SK-N-SH treated with all-trans-retinoic acid at 6 μM for 48 hours (cell line): ENCODE measurements at regions not wholly inside any gene's neighbourhood (a gene's known extent, or its start where the extent isn't known, plus 50 kb on each side); places are given as distances from the start of the nearest gene placed in this dataset.

Experiments used
- ATAC-seq: fragments of 200-7000 bp; cut with Tn5 transposase; 3 replicates; pipeline ENCODE4 v1.9.1; 2020; ENCODE audit warnings: mild to moderate bottlenecking, moderate library complexity
- ARNTL ChIP-seq: fragments of 450-650 bp; formaldehyde crosslinking; IDR thresholded peaks from 2 replicates; pipeline ENCODE4 v1.5.0; 2020; ENCODE audit warnings: low read depth, mild to moderate bottlenecking, moderate library complexity, borderline replicate concordance
- BACH2 ChIP-seq: fragments of 250-450 bp; sonication (Bioruptor Pico); IDR thresholded peaks from 2 replicates; pipeline ENCODE4 v1.9.0; 2021; ENCODE audit warnings: mild to moderate bottlenecking, borderline replicate concordance
- CSDC2 ChIP-seq: fragments of 250-450 bp; sonication (Bioruptor Pico); IDR thresholded peaks from 2 replicates; pipeline ENCODE4 v1.5.0; 2020; ENCODE audit warnings: mild to moderate bottlenecking, moderate library complexity
- ESRRG ChIP-seq: fragments of 250-450 bp; sonication (Bioruptor Pico); IDR thresholded peaks from 2 replicates; pipeline ENCODE4 v1.6.1; 2021; ENCODE audit warnings: mild to moderate bottlenecking
- GLIS3 ChIP-seq: fragments of 250-450 bp; sonication (Bioruptor Pico); IDR thresholded peaks from 2 replicates; pipeline ENCODE4 v1.5.0; 2020; ENCODE audit warnings: mild to moderate bottlenecking, moderate library complexity
- PPARA ChIP-seq: fragments of 250-450 bp; sonication (Bioruptor Pico); IDR thresholded peaks from 2 replicates; pipeline ENCODE4 v1.5.0; 2020; ENCODE audit warnings: mild to moderate bottlenecking, borderline replicate concordance
- RARB ChIP-seq: fragments of 250-450 bp; sonication (Bioruptor Pico); IDR thresholded peaks from 2 replicates; pipeline ENCODE4 v1.8.0; 2021; ENCODE audit warnings: mild to moderate bottlenecking, moderate library complexity
- SNAI2 ChIP-seq: fragments of 250-450 bp; sonication (Bioruptor Pico); IDR thresholded peaks from 2 replicates; pipeline ENCODE4 v1.5.0; 2020; ENCODE audit warnings: mild to moderate bottlenecking, moderate library complexity
- TCF4 ChIP-seq: fragments of 250-450 bp; sonication (Bioruptor Pico); IDR thresholded peaks from 2 replicates; pipeline ENCODE4 v1.8.0; 2021; ENCODE audit warnings: mild to moderate bottlenecking, moderate library complexity, borderline replicate concordance
- TOX ChIP-seq: fragments of 250-450 bp; sonication (Bioruptor Pico); IDR thresholded peaks from 2 replicates; pipeline ENCODE4 v1.8.0; 2021; ENCODE audit warnings: mild to moderate bottlenecking, moderate library complexity, borderline replicate concordance
- ZC3H10 ChIP-seq: fragments of 250-450 bp; sonication (Bioruptor Pico); IDR thresholded peaks from 2 replicates; pipeline ENCODE4 v1.5.1; 2021; ENCODE audit warnings: mild to moderate bottlenecking, moderate library complexity
- ZFP30 ChIP-seq: fragments of 450-650 bp; formaldehyde crosslinking; IDR thresholded peaks from 2 replicates; pipeline ENCODE4 v1.5.0; 2022; ENCODE audit warnings: mild to moderate bottlenecking, moderate library complexity
- ZNF565 ChIP-seq: fragments of 450-650 bp; formaldehyde crosslinking; conservative IDR thresholded peaks from 2 replicates; pipeline ENCODE4 v1.5.0; 2020; ENCODE audit warnings: low read depth, mild to moderate bottlenecking, moderate library complexity
- ZNF70 ChIP-seq: fragments of 450-650 bp; formaldehyde crosslinking; IDR thresholded peaks from 2 replicates; pipeline ENCODE4 v1.5.0; 2020; ENCODE audit warnings: mild to moderate bottlenecking, moderate library complexity
- TF ChIP-seq, protein P1 (sequence below): fragments of 250-450 bp; sonication (Bioruptor Pico); IDR thresholded peaks from 2 replicates; pipeline ENCODE4 v1.5.1; 2021; ENCODE audit warnings: mild to moderate bottlenecking, moderate library complexity
- TF ChIP-seq, protein P2 (sequence below): fragments of 250-450 bp; sonication (Bioruptor Pico); IDR thresholded peaks from 2 replicates; pipeline ENCODE4 v1.5.0; 2020; ENCODE audit warnings: mild to moderate bottlenecking, moderate library complexity
- TF ChIP-seq, protein P3 (sequence below): fragments of 250-450 bp; sonication (Bioruptor Pico); IDR thresholded peaks from 2 replicates; pipeline ENCODE4 v1.8.0; 2020; ENCODE audit warnings: mild to moderate bottlenecking, moderate library complexity, borderline replicate concordance
- TF ChIP-seq, protein P4 (sequence below): fragments of 250-450 bp; sonication (Bioruptor Pico); IDR thresholded peaks from 2 replicates; pipeline ENCODE4 v1.5.1; 2020; ENCODE audit warnings: low read depth, mild to moderate bottlenecking, moderate library complexity

DNA sequence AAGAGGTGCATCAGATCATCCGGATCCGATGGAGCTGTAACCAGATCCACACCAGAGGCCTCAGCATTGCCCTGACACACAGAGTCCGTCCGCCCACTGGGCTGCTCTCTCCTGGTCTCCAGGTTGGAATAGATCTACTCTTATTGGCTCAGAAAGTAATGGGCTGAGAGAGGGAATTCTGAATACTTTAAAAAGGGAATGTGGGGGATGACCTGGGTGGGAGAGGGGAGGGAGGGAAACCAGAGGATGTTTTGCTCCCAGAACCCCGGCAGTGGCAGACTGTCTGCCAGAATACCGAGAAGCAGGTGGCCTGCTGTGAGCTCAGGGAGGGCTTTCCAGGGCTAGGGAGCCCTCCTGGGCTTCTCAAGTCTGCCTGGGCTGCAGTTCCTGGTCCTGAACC lies 126.5 kb downstream of the ENGASE start (continued):
- TF ChIP-seq, protein P1, sequence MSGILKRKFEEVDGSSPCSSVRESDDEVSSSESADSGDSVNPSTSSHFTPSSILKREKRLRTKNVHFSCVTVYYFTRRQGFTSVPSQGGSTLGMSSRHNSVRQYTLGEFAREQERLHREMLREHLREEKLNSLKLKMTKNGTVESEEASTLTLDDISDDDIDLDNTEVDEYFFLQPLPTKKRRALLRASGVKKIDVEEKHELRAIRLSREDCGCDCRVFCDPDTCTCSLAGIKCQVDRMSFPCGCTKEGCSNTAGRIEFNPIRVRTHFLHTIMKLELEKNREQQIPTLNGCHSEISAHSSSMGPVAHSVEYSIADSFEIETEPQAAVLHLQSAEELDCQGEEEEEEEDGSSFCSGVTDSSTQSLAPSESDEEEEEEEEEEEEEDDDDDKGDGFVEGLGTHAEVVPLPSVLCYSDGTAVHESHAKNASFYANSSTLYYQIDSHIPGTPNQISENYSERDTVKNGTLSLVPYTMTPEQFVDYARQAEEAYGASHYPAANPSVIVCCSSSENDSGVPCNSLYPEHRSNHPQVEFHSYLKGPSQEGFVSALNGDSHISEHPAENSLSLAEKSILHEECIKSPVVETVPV = no peak
- TF ChIP-seq BACH2 (CRISPR knock-in tag) (no peak), ESRRG (CRISPR knock-in tag) (no peak), PPARA (no peak), CSDC2 (no peak)
- TF ChIP-seq, all 23 proteins: peak for 0

DNA sequence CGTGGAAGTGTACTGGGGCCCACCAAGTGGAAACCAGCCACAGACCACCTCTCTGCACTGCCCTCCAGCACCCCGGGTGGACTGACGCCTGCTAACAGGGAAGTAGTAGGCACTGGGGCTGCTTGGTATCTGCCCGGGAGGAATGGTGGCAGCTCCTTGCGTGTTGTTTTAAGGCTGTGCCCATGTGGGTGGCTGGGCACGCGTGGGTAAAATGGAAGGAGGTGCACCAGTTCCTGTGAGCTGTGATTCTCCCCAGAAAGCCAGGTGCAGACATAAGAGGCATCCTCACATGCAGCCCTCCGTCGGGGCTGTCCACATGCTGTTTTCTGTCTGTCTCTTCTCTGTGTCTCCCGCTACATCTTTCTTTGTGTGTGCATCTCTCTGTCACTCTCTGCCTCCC lies 122.3 kb downstream of the ENGASE start:
- no peak for ATAC-seq
- TF ChIP-seq, protein P1 = no peak
- no peak for TF ChIP-seq TOX (CRISPR knock-in tag)
- TF ChIP-seq, protein P2, sequence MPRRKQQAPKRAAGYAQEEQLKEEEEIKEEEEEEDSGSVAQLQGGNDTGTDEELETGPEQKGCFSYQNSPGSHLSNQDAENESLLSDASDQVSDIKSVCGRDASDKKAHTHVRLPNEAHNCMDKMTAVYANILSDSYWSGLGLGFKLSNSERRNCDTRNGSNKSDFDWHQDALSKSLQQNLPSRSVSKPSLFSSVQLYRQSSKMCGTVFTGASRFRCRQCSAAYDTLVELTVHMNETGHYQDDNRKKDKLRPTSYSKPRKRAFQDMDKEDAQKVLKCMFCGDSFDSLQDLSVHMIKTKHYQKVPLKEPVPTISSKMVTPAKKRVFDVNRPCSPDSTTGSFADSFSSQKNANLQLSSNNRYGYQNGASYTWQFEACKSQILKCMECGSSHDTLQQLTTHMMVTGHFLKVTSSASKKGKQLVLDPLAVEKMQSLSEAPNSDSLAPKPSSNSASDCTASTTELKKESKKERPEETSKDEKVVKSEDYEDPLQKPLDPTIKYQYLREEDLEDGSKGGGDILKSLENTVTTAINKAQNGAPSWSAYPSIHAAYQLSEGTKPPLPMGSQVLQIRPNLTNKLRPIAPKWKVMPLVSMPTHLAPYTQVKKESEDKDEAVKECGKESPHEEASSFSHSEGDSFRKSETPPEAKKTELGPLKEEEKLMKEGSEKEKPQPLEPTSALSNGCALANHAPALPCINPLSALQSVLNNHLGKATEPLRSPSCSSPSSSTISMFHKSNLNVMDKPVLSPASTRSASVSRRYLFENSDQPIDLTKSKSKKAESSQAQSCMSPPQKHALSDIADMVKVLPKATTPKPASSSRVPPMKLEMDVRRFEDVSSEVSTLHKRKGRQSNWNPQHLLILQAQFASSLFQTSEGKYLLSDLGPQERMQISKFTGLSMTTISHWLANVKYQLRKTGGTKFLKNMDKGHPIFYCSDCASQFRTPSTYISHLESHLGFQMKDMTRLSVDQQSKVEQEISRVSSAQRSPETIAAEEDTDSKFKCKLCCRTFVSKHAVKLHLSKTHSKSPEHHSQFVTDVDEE = no peak
- no peak for TF ChIP-seq SNAI2 (CRISPR knock-in tag)
- no peak for TF ChIP-seq RARB (CRISPR knock-in tag)
- no peak for TF ChIP-seq TCF4

DNA sequence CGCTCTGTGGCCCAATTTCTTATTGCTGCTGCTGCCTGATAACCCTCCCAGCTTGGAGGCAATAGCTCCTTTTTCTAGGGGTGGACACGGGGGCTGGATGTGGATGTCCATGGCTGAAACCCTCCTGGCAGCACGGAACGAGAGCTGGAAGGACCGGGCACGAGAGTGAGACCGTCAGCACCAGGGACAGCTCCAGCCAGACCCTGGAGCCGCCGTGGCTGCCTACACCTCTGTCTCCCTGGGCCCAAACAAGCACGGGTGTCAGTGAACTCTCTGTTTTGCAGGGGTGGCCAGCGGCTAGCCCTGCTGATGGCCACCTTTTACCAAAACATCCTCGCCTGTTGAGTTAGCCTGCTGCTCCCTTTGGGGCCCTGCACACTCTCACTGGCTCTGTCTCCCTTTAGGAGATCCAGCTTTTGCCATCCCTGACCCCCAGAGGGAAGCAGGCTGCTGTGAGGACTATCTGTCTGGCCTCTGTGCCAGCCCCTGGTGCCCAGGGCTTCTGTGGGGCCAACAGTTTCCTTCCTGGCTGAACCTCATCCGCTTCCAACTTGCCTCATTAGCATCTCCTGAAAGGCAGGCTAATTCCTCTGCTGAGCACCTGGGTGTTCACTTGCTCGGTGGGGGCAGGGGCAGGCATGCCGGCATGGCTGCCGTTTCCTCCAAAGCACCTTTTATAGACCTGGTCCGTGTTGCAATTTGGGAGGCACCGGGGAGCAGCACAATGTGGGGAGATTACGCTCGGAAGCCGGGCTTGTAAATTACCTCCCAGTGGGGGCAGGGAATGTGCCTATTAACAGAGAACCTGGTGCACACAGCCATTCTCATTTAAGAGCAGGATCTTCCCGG lies 118.1 kb downstream of the ENGASE start:
- peak; percentile 31; the same call in 1 of the 3 replicates for ATAC-seq
- TF ChIP-seq RARB (CRISPR knock-in tag) (no peak), ARNTL (no peak), BACH2 (CRISPR knock-in tag) (no peak), PPARA (no peak), ZNF70 (CRISPR knock-in tag) (no peak)

DNA sequence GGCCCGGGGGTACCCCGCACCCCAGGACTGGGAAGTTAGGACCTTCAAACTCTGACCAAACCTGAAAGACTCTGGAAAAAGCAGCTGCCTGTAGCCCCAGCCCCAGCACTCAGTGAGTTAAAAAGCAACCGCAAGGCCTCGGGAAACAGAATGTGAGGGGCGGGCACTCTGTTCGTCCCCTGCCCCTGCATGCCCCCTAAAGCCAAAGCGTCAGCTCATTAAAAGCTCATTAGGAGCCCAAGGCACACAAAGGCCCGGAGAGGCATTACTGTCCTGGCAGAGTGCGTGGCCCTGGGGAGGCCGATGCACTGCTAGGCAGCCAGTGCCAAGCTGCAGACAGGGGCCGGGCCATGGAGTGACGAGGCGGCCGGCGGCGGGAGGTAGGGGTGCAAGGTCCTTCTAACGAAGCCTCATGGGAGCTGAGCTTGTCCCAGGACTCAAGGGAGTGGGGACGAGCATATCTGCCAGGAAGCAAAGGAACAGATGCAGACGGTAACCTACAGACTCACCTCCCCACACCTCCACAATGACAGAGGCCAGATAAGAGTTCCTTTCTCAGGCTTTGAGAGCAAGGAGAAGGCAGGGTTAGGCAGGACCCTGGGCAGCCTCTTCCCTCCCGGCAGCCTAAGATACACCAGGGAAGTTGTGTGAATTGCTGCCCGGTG lies 116.8 kb downstream of the ENGASE start:
- no peak for ATAC-seq
- TF ChIP-seq SNAI2 (CRISPR knock-in tag) (no peak), ZFP30 (CRISPR knock-in tag) (no peak), GLIS3 (CRISPR knock-in tag) (no peak), ZNF565 (CRISPR knock-in tag) (no peak), ZC3H10 (CRISPR knock-in tag) (no peak), ZNF70 (CRISPR knock-in tag) (no peak), TOX (CRISPR knock-in tag) (no peak)
- TF ChIP-seq, protein P3, sequence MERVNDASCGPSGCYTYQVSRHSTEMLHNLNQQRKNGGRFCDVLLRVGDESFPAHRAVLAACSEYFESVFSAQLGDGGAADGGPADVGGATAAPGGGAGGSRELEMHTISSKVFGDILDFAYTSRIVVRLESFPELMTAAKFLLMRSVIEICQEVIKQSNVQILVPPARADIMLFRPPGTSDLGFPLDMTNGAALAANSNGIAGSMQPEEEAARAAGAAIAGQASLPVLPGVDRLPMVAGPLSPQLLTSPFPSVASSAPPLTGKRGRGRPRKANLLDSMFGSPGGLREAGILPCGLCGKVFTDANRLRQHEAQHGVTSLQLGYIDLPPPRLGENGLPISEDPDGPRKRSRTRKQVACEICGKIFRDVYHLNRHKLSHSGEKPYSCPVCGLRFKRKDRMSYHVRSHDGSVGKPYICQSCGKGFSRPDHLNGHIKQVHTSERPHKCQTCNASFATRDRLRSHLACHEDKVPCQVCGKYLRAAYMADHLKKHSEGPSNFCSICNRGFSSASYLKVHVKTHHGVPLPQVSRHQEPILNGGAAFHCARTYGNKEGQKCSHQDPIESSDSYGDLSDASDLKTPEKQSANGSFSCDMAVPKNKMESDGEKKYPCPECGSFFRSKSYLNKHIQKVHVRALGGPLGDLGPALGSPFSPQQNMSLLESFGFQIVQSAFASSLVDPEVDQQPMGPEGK = no peak
- TF ChIP-seq, protein P4, sequence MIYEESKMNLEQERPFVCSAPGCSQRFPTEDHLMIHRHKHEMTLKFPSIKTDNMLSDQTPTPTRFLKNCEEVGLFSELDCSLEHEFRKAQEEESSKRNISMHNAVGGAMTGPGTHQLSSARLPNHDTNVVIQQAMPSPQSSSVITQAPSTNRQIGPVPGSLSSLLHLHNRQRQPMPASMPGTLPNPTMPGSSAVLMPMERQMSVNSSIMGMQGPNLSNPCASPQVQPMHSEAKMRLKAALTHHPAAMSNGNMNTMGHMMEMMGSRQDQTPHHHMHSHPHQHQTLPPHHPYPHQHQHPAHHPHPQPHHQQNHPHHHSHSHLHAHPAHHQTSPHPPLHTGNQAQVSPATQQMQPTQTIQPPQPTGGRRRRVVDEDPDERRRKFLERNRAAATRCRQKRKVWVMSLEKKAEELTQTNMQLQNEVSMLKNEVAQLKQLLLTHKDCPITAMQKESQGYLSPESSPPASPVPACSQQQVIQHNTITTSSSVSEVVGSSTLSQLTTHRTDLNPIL = no peak
- TF ChIP-seq, protein P2 = no peak
